NT2/D1 (cell line): ENCODE measurements at regions not wholly inside any gene's neighbourhood (a gene's known extent, or its start where the extent isn't known, plus 50 kb on each side); places are given as distances from the start of the nearest gene placed in this dataset.

Source experiments
- DNase-seq: peaks from one replicate; pipeline ENCODE4 v3.0.0-alpha.2; 2011; ENCODE audit warnings: low read depth, low spot score
- H3K27me3 ChIP-seq: 2 replicates; pipeline ENCODE4 v1.6.0; 2011; ENCODE audit warnings: mild to moderate bottlenecking; ENCODE audit not compliant: insufficient read length, insufficient read depth
- H3K36me3 ChIP-seq: 2 replicates; pipeline ENCODE4 v1.6.1; 2011; ENCODE audit warnings: mild to moderate bottlenecking, low read length, mixed read lengths; ENCODE audit not compliant: insufficient read depth, insufficient read length
- H3K4me1 ChIP-seq: 2 replicates; pipeline ENCODE4 v1.5.1; 2011; ENCODE audit not compliant: insufficient read depth, insufficient read length
- H3K4me3 ChIP-seq: 2 replicates; pipeline ENCODE4 v1.5.1; 2011; ENCODE audit warnings: low read depth; ENCODE audit not compliant: insufficient read length
- H3K9ac ChIP-seq: 2 replicates; pipeline ENCODE4 v1.6.0; 2011; ENCODE audit warnings: low read depth; ENCODE audit not compliant: insufficient read length
- H3K9me3 ChIP-seq: 2 replicates; pipeline ENCODE4 v1.5.1; 2011; ENCODE audit warnings: mild to moderate bottlenecking, low read length; ENCODE audit not compliant: insufficient read depth
- SUZ12 ChIP-seq: IDR thresholded peaks from 2 replicates; pipeline ENCODE4 v1.6.1; 2011; ENCODE audit not compliant: insufficient read length, insufficient read depth; ENCODE audit errors: extremely low read depth
- YY1 ChIP-seq: IDR thresholded peaks from 2 replicates; pipeline ENCODE4 v1.6.1; 2011; ENCODE audit not compliant: insufficient read length, insufficient read depth
- ZNF274 ChIP-seq: IDR thresholded peaks from 2 replicates; pipeline ENCODE4 v1.6.1; 2011; ENCODE audit warnings: mild to moderate bottlenecking, low read depth, low read length

DNA sequence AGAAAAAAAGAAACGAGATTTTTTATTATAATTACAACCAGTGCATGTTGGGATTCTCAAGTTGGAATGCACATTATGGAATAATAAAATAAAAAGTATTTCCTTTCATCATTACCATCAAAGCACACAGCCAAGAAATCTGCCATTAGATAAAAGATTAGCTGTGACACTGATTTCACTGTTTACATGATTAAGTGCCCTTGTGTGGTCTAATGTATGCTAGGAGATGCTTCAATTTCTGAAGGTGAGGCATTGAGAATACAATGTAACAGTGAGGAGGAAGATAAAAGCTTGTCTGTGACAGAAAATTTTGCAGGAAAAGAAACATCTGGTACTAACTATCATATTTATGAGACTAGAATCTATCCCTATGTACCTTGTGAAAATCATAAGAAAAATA lies 409.7 kb upstream of the PRMT6 start:
- H3K9ac ChIP-seq: no peak overlapping the region
- no peaks in the 10 kb centered on the region for H3K36me3 ChIP-seq
- no peaks in the 10 kb centered on the region for H3K27me3 ChIP-seq
- no peak for TF ChIP-seq YY1
- no peak for TF ChIP-seq SUZ12
- TF ChIP-seq ZNF274: no peak
- H3K4me3 ChIP-seq: no peak overlapping the region
- H3K9me3 ChIP-seq: no peaks in the 10 kb centered on the region
- H3K4me1 ChIP-seq: no peaks in the 10 kb centered on the region
- no peak for DNase-seq

DNA sequence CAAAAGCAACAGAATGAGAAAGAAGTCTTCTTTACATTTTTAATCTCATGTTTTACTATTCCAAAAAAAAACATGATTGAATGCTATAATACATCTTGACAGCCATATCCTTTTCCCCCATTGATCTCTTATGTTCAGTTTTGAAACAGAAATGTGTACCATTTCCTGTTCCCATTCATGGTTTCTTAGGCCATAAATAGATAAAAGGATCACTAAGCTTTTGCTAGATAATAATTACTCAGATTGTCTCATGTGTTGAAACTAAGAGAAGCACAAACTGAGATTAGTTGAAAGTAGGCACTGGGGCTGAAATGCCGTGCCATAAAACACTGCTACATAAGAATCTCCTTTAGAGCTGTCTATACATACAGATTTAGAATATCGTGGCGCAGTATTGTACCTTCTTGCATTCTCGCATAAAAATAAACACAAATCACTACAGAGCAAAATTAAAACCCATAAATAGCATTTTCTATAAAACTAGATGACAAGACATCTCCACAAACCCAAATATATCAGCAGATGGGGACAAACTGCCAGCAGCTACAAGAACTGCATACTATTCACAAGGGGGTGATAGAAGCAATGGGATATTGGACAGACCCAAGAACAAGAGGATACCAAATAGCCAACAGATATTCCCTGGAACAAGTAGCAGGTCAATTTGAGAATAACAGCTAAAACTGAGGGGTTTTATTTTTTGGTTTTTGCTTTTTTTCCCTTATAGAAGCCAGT lies 405.3 kb upstream of the PRMT6 start:
- Histone ChIP-seq H3K9me3 (no peaks in the 10 kb centered on the region), H3K36me3 (no peaks in the 10 kb centered on the region), H3K4me3 (no peak overlapping the region), H3K4me1 (no peaks in the 10 kb centered on the region), H3K9ac (no peak overlapping the region), H3K27me3 (no peaks in the 10 kb centered on the region)
- DNase-seq: no peak
- TF ChIP-seq SUZ12 (no peak), ZNF274 (no peak), YY1 (no peak)

DNA sequence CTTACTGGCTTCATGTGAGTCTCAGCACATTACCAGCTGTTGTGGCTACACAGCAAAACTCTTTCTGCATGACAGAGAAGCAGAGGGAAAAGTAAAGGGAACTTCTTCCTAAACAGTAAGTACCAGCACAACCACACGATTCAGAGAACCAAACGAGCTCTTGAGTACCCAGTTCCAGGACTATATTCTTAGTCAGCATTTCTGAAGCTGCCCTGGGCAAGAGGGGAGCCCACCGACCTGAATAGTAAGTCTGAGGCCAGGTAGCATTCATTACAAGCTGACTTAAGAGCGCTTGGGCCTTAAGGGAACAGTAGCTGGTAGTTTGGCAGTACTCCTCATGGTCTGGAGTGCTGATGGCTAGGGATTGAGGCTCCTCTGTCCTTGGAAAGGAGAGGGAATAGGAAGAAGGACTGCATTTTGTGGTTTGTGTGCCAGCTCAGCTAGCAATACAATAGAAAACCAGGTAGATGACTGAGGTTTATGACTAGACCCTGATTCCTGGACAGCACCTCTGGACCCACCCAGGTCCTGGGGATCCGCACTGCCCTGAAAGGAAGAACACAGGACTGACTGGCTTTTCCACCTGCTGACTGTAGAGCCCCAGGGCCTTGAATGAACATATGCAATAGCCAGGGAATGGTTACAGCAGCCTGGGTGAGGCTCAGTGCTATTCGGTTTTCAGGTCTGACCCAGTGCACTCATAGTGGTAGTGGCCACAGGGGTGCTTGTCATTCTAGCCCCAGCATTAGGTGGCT lies 396.8 kb upstream of the PRMT6 start:
- H3K9me3 ChIP-seq: peaks cover 7% of the 10 kb centered on the region; the same call in 1 of the 2 replicates
- DNase-seq: no peak
- no peak overlapping the region for H3K4me3 ChIP-seq
- H3K27me3 ChIP-seq: no peaks in the 10 kb centered on the region
- H3K9ac ChIP-seq: no peak overlapping the region
- no peaks in the 10 kb centered on the region for H3K4me1 ChIP-seq
- H3K36me3 ChIP-seq: no peaks in the 10 kb centered on the region
- TF ChIP-seq YY1 (no peak), SUZ12 (no peak), ZNF274 (no peak)

DNA sequence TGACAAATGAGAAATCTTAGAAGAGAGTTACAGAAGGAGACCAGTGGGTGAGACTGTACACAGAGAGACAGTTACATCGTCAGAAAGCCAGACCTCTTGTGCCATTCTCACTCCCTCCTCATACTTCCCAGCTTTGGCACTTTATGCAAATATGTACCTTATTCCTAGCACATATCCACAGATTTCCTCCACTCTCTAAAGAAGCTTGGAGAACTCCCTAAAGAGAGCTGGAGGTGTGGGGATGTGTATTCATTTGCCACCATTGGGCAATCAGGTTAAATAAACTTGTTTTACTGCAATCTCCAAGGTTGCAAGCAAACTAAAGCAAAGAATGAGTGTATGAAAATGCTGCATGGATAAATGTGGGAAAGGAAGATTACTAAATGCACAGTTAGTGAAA lies 380.9 kb upstream of the PRMT6 start:
- no peaks in the 10 kb centered on the region for H3K9me3 ChIP-seq
- TF ChIP-seq YY1 (no peak), ZNF274 (no peak), SUZ12 (no peak)

DNA sequence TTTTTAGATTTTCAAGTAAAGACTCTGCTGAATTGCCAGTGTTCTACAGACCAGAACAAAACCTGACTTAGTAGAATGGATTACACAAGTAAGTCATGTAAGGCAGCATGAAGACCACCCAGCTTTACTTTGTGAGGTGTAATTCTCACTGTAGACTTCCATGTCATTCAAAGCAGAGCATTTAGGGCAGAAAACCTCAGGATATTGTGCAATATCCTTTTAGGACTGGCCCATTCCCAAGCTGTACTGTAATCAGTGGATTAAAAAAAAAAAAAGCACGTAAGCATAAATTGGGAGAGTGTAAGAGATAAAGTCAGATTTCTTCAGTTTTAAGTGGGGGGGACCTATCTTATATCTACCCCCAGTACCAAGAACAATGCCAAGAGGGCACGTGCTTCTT lies 380.5 kb upstream of the PRMT6 start:
- H3K4me3 ChIP-seq: no peak overlapping the region
- TF ChIP-seq YY1 (no peak), SUZ12 (no peak)
- no peak for DNase-seq

More for the DNA sequence above, 380.9 kb upstream of the PRMT6 start:
- no peaks in the 10 kb centered on the region for H3K36me3 ChIP-seq
- no peak overlapping the region for H3K9ac ChIP-seq
- no peaks in the 10 kb centered on the region for H3K27me3 ChIP-seq
- DNase-seq: no peak
- H3K4me1 ChIP-seq: no peaks in the 10 kb centered on the region
- no peak overlapping the region for H3K4me3 ChIP-seq

DNA sequence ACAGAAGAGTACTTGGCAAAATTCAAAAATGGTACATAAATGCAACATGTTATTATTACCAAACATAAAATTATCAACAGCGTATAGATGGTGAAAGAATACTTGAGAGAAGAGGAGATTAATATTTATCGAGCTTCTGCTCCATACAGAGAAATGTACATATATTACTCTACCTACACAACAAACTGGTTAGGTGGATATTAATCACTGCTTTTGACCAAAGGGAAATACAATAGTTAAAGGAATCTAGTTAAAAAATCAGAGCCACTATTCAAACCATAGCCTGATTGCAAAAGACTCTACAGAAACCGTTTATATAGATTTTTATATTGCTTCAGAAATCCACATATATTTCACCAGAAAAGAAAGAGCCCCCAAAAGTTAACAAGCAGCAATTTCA lies 379.3 kb upstream of the PRMT6 start:
- H3K27me3 ChIP-seq: no peaks in the 10 kb centered on the region
- no peak for DNase-seq
- no peaks in the 10 kb centered on the region for H3K4me1 ChIP-seq
- H3K9me3 ChIP-seq: no peaks in the 10 kb centered on the region
- no peak overlapping the region for H3K4me3 ChIP-seq
- H3K36me3 ChIP-seq: no peaks in the 10 kb centered on the region
- no peak overlapping the region for H3K9ac ChIP-seq
- no peak for TF ChIP-seq ZNF274
- TF ChIP-seq SUZ12: no peak
- TF ChIP-seq YY1: no peak

More for the DNA sequence above, 380.5 kb upstream of the PRMT6 start:
- H3K9me3 ChIP-seq: no peaks in the 10 kb centered on the region
- no peak overlapping the region for H3K9ac ChIP-seq
- H3K4me1 ChIP-seq: no peaks in the 10 kb centered on the region
- no peaks in the 10 kb centered on the region for H3K36me3 ChIP-seq
- H3K27me3 ChIP-seq: no peaks in the 10 kb centered on the region

DNA sequence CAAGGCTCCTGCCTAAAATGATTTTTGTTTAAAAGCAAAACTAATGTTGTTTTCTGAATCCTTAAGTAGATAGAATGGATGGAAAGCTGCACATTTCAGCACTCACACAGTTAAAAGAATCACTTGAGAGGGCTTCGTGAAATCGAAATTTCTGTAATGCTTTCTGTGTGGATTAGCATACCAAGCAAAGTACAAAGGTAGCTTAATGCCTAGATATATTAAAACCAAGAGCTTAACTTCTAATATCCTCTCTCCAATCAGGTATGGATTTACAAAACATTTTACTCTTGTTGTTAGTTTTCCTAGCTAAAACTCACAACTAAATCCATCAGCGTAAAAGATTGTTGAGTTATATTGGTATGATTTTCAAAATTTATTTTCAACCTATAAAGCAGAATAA lies 378.8 kb upstream of the PRMT6 start:
- H3K9me3 ChIP-seq: no peaks in the 10 kb centered on the region
- H3K4me1 ChIP-seq: no peaks in the 10 kb centered on the region
- no peak for TF ChIP-seq YY1
- TF ChIP-seq SUZ12: no peak
- TF ChIP-seq ZNF274: no peak
- no peak overlapping the region for H3K9ac ChIP-seq
- H3K36me3 ChIP-seq: no peaks in the 10 kb centered on the region
- no peak overlapping the region for H3K4me3 ChIP-seq
- no peaks in the 10 kb centered on the region for H3K27me3 ChIP-seq
- DNase-seq: no peak
